Activated CD8-positive, alpha-beta memory T cell treated with anti-CD3 and anti-CD28 coated beads for 36 hours (primary cell): ENCODE measurements at regions not wholly inside any gene's neighbourhood (a gene's known extent, or its start where the extent isn't known, plus 50 kb on each side); places are given as distances from the start of the nearest gene placed in this dataset.

Source experiments
- CTCF ChIA-PET: fragments of 350-600 bp; sonication (Branson Sonifier 250); formaldehyde crosslinking; loops from one replicate; lab custom pipeline; 2021; ENCODE audit warnings: antibody characterized with exemption; lab: Charles Lee
- POLR2A ChIA-PET: fragments of 350-600 bp; sonication (Branson Sonifier 250); formaldehyde crosslinking; loops from one replicate; lab custom pipeline; 2021; ENCODE audit warnings: antibody characterized with exemption; lab: Charles Lee

- CTCF ChIA-PET: no interaction called here
Measured at GRCh38 chr11:76257074-76257719, 50.9 kb upstream of the WNT11 start.

GRCh38 chr11:76256448-76256847 lies 50.1 kb upstream of the WNT11 start:
- CTCF ChIA-PET: interaction anchor here (1.4 kb wide), 1 partner anchor 63 kb away, joined by 4 read pairs; no protein-coding TSS in a partner anchor

More at GRCh38 chr11:76257074-76257719, 50.9 kb upstream of the WNT11 start:
- POLR2A ChIA-PET: no interaction called here

More at GRCh38 chr11:76256448-76256847, 50.1 kb upstream of the WNT11 start:
- POLR2A ChIA-PET: no interaction called here
